ENCODE measurements at regions not wholly inside any gene's neighbourhood (a gene's known extent, or its start where the extent isn't known, plus 50 kb on each side); places are given as distances from the start of the nearest gene placed in this dataset.

GRCh38 chr2:38509947-38510326, 92.8 kb downstream of the HNRNPLL start:
- no peak for DNase-seq (ENCODE audit: low read depth in 2 of 3, low spot score in 1 of 3)

GRCh38 chr2:38509314-38509946, 93.3 kb downstream of the HNRNPLL start:
- DNase-seq (ENCODE audit: low read depth in 2 of 3, low spot score in 1 of 3): no peak

GRCh38 chr2:38508311-38509039, 94.3 kb downstream of the HNRNPLL start:
- DNase-seq (ENCODE audit: low read depth in 2 of 3, low spot score in 1 of 3): peak; percentile 76 to 89 (median 78)

- DNase-seq (ENCODE audit: low read depth in 2 of 3, low spot score in 1 of 3): no peak
These were observed 95.0 kb downstream of the HNRNPLL start for GRCh38 chr2:38507712-38508111.

GRCh38 chr2:38505779-38506178, 96.9 kb downstream of the HNRNPLL start:
- DNase-seq (ENCODE audit: low read depth in 2 of 3, low spot score in 1 of 3): no peak

GRCh38 chr2:38504169-38504568, 98.6 kb downstream of the HNRNPLL start:
- no peak for DNase-seq (ENCODE audit: low read depth in 2 of 3, low spot score in 1 of 3)

GRCh38 chr2:38502107-38502506, 100.6 kb downstream of the HNRNPLL start:
- DNase-seq (ENCODE audit: low read depth in 2 of 3, low spot score in 1 of 3): no peak

- no peak for DNase-seq (ENCODE audit: low read depth in 2 of 3, low spot score in 1 of 3)
These were observed 102.5 kb downstream of the HNRNPLL start for GRCh38 chr2:38500283-38500634.

- DNase-seq (ENCODE audit: low read depth in 2 of 3, low spot score in 1 of 3): no peak
These were observed 103.0 kb downstream of the HNRNPLL start for GRCh38 chr2:38499548-38500282.

GRCh38 chr2:38498045-38498481, 104.7 kb downstream of the HNRNPLL start:
- no peak for DNase-seq (ENCODE audit: low read depth in 2 of 3, low spot score in 1 of 3)

GRCh38 chr2:38497670-38498037, 105.1 kb downstream of the HNRNPLL start:
- DNase-seq (ENCODE audit: low read depth in 2 of 3, low spot score in 1 of 3): no peak

GRCh38 chr2:38496927-38497669, 105.6 kb downstream of the HNRNPLL start:
- DNase-seq (ENCODE audit: low read depth in 2 of 3, low spot score in 1 of 3): no peak

GRCh38 chr2:38495880-38496279, 106.8 kb downstream of the HNRNPLL start:
- DNase-seq (ENCODE audit: low read depth in 2 of 3, low spot score in 1 of 3): no peak

- no peak for DNase-seq (ENCODE audit: low read depth in 2 of 3, low spot score in 1 of 3)
These were observed 108.3 kb downstream of the HNRNPLL start for GRCh38 chr2:38494394-38494793.

- DNase-seq (ENCODE audit: low read depth in 2 of 3, low spot score in 1 of 3): no peak
These were observed 110.6 kb downstream of the HNRNPLL start for GRCh38 chr2:38492042-38492615.

- no peak for DNase-seq (ENCODE audit: low read depth in 2 of 3, low spot score in 1 of 3)
These were observed 111.3 kb downstream of the HNRNPLL start for GRCh38 chr2:38491436-38491835.

- DNase-seq (ENCODE audit: low read depth in 2 of 3, low spot score in 1 of 3): no peak
These were observed 112.8 kb upstream of the ATL2 start for GRCh38 chr2:38489846-38490245.

- no peak for DNase-seq (ENCODE audit: low read depth in 2 of 3, low spot score in 1 of 3)
These were observed 110.8 kb upstream of the ATL2 start for GRCh38 chr2:38487852-38488251.

- no peak for DNase-seq (ENCODE audit: low read depth in 2 of 3, low spot score in 1 of 3)
These were observed 109.3 kb upstream of the ATL2 start for GRCh38 chr2:38486213-38487026.

- no peak for DNase-seq (ENCODE audit: low read depth in 2 of 3, low spot score in 1 of 3)
These were observed 108.7 kb upstream of the ATL2 start for GRCh38 chr2:38485734-38486133.
